HG03064 (cell line): ENCODE measurements at regions not wholly inside any gene's neighbourhood (a gene's known extent, or its start where the extent isn't known, plus 50 kb on each side); places are given as distances from the start of the nearest gene placed in this dataset.
"Not testable (repeated sequence)": the region's sequence is repeated elsewhere in the genome, so short reads cannot be mapped to it uniquely, and the experiment has no call there.

Source experiments
- ATAC-seq: cut with Tn5 transposase; IDR thresholded peaks from one replicate; pipeline ENCODE4 v1.9.1; 2021; ENCODE audit warnings: low read depth; ENCODE audit not compliant: unreplicated experiment

GRCh38 chr5:67897980-67898379 is 317.6 kb upstream of the PIK3R1 start:
- ATAC-seq: no peak

GRCh38 chr5:67897431-67897830 is 318.1 kb upstream of the PIK3R1 start:
- ATAC-seq: no peak

GRCh38 chr5:67896930-67897313 is 318.6 kb upstream of the PIK3R1 start:
- no peak for ATAC-seq

GRCh38 chr5:67896311-67896929 is 319.1 kb upstream of the PIK3R1 start:
- ATAC-seq: no peak

- not testable (repeated sequence) for ATAC-seq
Measured at GRCh38 chr5:67889870-67890269, 325.7 kb upstream of the PIK3R1 start.

GRCh38 chr5:67887748-67888161 is 327.8 kb upstream of the PIK3R1 start:
- no peak for ATAC-seq

GRCh38 chr5:67886761-67887160 is 328.8 kb upstream of the PIK3R1 start:
- ATAC-seq: no peak

- no peak for ATAC-seq
Measured at GRCh38 chr5:67880876-67881275, 334.7 kb upstream of the PIK3R1 start.

- ATAC-seq: no peak
Measured at GRCh38 chr5:67880511-67880805, 335.1 kb upstream of the PIK3R1 start.

- no peak for ATAC-seq
Measured at GRCh38 chr5:67879620-67880510, 335.7 kb upstream of the PIK3R1 start.

GRCh38 chr5:67878933-67879332 is 336.6 kb upstream of the PIK3R1 start:
- ATAC-seq: no peak

- ATAC-seq: no peak
Measured at GRCh38 chr5:67876371-67876770, 339.2 kb upstream of the PIK3R1 start.

GRCh38 chr5:67875601-67876000 is 340.0 kb upstream of the PIK3R1 start:
- no peak for ATAC-seq

- ATAC-seq: no peak
Measured at GRCh38 chr5:67873935-67874334, 341.6 kb upstream of the PIK3R1 start.

- no peak for ATAC-seq
Measured at GRCh38 chr5:67870662-67871061, 344.9 kb upstream of the PIK3R1 start.

- ATAC-seq: not testable (repeated sequence)
Measured at GRCh38 chr5:67864335-67864734, 351.2 kb upstream of the PIK3R1 start.

GRCh38 chr5:67858471-67859031 is 357.0 kb upstream of the PIK3R1 start:
- ATAC-seq: no peak

- ATAC-seq: no peak
Measured at GRCh38 chr5:67857502-67857901, 358.1 kb upstream of the PIK3R1 start.

GRCh38 chr5:67855523-67855922 is 360.0 kb upstream of the PIK3R1 start:
- no peak for ATAC-seq

GRCh38 chr5:67850906-67851305 is 364.6 kb upstream of the PIK3R1 start:
- ATAC-seq: not testable (repeated sequence)

GRCh38 chr5:67844924-67845323 is 370.6 kb upstream of the PIK3R1 start:
- ATAC-seq: no peak

GRCh38 chr5:67842806-67843205 is 372.8 kb upstream of the PIK3R1 start:
- ATAC-seq: no peak
